CD4-positive, alpha-beta T cell treated with Interferon gamma for 1 hour (primary cell): ENCODE measurements at regions not wholly inside any gene's neighbourhood (a gene's known extent, or its start where the extent isn't known, plus 50 kb on each side); places are given as distances from the start of the nearest gene placed in this dataset.
"Not testable (repeated sequence)": the region's sequence is repeated elsewhere in the genome, so short reads cannot be mapped to it uniquely, and the experiment has no call there.

Experiments
- DNase-seq: peaks from one replicate; pipeline ENCODE4 v3.0.0-alpha.2; 2020

- DNase-seq, result no peak
Measured at GRCh38 chr11:87455180-87455579, 417.4 kb downstream of the TMEM135 start.

- DNase-seq, result no peak
Measured at GRCh38 chr11:87454241-87454640, 416.5 kb downstream of the TMEM135 start.

- no peak for DNase-seq
Measured at GRCh38 chr11:87453531-87454089, 415.9 kb downstream of the TMEM135 start.

GRCh38 chr11:87452025-87452424, 414.3 kb downstream of the TMEM135 start:
- not testable (repeated sequence) for DNase-seq

DNA sequence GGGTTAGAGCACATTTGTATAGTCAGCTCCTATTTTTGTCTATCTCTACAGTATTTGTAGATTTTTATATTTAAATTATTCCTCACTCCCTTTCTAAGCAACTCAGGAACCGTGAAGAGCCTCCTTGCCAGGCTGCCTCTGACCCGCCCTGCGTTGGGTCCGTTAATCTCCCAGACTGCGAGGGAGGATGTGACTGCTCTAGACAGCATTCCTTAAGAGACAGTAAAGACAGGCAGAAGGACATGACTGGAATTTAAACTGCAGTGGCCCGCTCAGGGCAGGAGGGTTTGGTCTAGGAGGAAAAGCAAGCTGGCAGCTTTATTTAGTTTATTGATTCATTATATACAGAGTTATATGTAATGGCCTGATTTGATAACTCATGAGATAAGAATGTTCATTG, 413.7 kb downstream of the TMEM135 start:
- DNase-seq, result no peak

GRCh38 chr11:87447606-87448005, 409.9 kb downstream of the TMEM135 start:
- no peak for DNase-seq

DNA sequence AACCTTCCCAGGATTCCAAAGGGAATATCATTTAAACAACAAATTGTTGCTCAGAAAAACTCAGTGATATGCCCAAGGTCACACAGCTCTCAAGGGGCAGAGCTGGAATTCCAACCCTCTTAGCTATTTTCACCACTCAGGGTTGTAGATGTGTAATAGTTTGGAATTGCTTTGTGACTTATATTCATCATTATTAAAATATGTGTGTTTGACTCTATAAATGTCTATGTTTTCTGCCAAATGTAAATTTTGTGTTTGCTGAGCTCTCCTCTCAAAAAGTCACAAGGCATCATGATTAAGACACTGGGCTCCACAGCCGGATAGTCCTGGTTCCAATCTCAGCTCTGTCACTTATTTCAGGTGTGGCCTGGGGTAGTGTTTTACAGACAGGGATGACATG, 407.3 kb downstream of the TMEM135 start:
- DNase-seq, result no peak

GRCh38 chr11:87443707-87444106, 406.0 kb downstream of the TMEM135 start:
- no peak for DNase-seq

DNA sequence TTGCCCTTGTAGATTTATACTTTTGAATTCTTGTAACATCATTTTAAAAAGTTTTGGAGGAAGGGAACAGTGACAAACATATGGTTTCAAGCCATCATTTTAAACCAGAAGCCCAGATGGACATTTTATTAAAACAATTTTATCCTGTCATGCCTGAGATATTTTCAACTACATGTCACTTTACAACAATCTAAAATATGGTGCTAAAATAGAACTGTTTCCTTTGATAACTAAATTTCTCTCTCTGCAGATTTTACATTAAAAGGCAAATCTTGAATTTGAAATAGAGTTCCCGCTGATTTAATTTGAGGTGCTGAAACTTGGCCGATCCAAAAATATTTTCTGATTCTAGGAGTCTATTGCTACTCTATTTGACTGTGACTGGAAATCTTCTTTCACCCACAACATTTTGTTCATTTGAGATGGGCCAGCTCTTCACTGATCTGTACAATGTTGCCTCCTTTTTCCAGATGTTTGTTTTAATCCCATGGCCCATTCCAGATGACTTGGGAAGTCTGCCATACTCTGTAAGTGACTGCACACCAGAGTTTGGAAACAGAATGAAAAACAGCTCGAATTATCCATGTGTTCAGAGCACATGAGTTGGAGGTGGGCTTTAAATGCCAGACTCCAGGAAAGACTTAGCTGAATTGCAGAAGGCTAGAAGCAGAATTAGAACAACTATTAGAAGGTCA, 402.5 kb downstream of the TMEM135 start:
- DNase-seq, result no peak

- DNase-seq, result no peak
Measured at GRCh38 chr11:87438416-87438815, 400.7 kb downstream of the TMEM135 start.

- no peak for DNase-seq
Measured at GRCh38 chr11:87437844-87438223, 400.1 kb downstream of the TMEM135 start.

DNA sequence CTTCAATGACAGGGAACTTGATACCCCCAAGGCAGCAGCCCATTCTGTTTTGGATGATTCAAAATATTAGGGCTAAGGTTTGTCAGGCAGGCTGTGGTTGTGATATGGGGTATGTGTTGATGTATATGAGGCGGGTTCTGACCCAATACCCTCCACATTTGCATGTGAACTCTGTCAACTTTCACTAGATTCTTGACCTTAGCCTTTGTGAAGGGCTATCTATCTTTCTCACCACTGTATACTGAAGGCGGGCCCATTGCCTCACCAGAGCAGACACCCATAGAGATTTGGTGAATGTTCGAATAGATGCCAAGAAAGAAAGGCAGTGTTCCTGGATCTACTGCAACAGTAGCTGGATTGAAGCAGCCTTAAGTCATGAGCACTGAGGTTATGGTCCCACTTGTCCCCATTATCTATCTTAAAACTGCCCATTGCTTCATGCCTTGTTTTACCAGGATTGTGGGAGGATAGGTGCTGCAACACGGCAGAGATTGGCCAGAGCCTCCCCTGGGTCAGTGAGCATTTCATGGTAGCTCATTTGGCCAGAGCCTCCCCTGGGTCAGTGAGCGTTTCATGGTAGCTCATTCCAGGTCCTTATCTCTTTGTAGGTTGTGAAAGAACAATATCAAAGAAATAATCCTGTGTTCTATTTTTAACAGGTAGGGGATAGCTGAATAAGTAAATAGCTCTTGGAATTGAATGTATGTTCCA, 399.6 kb downstream of the TMEM135 start:
- DNase-seq, result no peak

GRCh38 chr11:87432022-87432421, 394.3 kb downstream of the TMEM135 start:
- no peak for DNase-seq

- DNase-seq, result no peak
Measured at GRCh38 chr11:87431392-87431791, 393.7 kb downstream of the TMEM135 start.

GRCh38 chr11:87430821-87431220, 393.1 kb downstream of the TMEM135 start:
- no peak for DNase-seq

DNA sequence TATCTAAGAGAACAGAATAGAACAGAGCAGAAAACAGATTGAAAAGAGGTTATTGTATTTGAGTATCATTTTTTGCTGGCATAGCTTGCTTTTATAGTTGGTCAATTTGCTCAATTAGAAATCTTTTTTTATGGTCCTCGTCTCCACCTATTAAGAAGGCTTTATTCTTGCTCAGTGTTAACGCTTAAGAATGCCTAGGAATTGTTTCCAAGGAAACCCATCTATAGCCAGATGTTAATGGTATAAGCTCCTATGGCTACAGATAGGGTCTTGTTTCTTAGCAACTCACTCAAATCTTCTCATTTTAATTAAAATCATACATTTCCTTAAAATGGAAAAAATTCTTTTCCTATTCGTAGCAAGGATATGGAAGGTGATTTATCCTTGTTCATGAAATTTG, 392.3 kb downstream of the TMEM135 start:
- no peak for DNase-seq

- no peak for DNase-seq
Measured at GRCh38 chr11:87428266-87428665, 390.5 kb downstream of the TMEM135 start.

GRCh38 chr11:87425943-87426342, 388.2 kb downstream of the TMEM135 start:
- no peak for DNase-seq

DNA sequence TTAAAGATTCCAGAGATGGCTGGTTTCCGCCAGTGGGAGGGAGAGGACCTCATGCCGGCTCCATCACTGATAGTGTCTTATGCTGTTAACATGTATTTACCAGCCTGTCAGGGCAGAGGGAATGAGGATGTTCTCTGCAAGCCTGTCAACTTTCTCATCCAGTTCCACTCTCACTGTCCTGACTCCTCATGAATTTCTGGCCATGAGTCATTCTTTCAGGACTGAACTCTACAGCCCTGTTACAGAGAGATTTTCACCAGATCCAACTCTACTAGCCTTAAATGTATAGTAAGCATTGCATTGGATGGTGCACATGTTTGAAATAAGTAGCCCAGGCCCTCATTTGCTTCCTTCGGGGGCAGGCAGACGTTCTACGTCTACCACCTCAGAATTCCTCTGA, 387.7 kb downstream of the TMEM135 start:
- DNase-seq, result no peak

- no peak for DNase-seq
Measured at GRCh38 chr11:87423161-87423560, 385.4 kb downstream of the TMEM135 start.

- DNase-seq, result no peak
Measured at GRCh38 chr11:87422566-87422965, 384.8 kb downstream of the TMEM135 start.

GRCh38 chr11:87421422-87421821, 383.7 kb downstream of the TMEM135 start:
- DNase-seq, result no peak

DNA sequence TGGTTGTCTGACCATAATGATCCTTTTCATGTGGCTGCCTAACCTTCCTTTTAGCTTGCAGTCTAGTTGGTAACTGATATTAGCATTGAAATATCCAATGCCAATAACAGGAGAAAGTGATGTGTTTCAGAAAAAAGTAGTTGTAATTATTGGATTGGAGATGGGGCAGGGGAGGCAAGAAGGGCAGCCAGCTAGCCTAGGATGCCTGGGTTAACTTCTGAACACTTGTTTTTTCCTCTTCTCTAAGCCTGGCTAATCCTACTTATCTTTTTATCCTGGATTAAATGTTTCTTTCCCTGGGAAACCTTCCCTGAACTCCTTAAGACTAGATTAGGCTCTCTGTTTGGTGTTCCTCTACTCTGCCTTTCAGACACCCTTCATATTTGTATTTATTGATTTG, 380.2 kb downstream of the TMEM135 start:
- DNase-seq, result no peak

DNA sequence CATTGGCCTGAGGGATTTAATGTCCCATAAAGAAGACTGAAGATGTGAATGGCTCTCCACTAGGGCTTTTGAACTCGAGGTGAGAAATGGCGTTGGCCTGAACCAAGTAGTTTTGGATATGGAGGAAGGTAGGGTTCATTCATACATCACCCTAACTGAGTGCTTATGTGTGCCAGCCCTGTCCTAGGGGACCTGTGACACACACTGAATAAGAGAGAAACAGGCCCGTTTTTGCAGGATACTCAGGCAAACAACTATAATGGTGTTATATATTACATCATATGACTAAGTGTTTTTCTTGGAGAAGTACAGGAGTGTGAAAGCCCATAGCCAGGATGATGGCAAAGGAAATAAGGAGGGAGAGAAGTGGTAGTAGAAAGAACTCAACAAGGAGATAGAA, 368.1 kb downstream of the TMEM135 start:
- DNase-seq, result no peak
